Activated gamma-delta T cell treated with Interleukin-2 at 50 U/mL for 16 hours (primary cell): ENCODE measurements at regions not wholly inside any gene's neighbourhood (a gene's known extent, or its start where the extent isn't known, plus 50 kb on each side); places are given as distances from the start of the nearest gene placed in this dataset.
A peak's percentile ranks its signal among the peaks of the same experiment; 100 is the strongest.
"Not testable (repeated sequence)": the region's sequence is repeated elsewhere in the genome, so short reads cannot be mapped to it uniquely, and the experiment has no call there.

Source experiments
- DNase-seq: peaks from one replicate; pipeline ENCODE4 v3.0.0-alpha.2; 2020

DNA sequence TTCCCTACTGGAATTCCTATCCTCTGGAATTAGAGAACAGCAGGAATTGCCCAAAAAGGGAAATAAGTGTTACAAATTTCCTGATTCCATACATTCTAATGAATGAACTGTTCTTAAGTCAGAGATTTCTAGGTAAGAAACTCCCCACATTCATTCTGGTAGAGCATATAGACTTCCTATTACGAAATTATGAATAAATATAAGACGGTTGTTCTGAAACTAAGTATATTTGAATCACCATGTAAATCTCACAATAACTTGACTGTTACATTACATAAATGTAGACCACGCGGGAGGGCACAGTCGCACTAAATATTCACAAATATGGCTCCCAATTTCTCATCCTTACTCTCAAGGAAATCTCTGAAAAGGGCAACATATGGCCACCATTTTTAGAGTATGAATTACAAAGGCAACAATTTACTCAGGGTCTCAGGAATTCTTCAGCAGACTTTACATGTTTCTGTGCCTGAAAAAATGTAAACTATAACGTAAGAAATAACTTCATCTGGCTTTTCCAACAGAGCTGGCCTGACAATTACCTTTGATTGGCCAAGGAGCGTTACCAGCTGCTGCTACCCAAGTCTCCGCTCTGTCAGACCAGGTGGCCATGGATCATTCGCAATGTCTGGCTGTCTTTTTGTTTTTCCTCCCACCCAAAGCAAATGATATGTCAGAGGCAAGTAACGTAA is 115.8 kb downstream of the MPP7 start:
- DNase-seq = no peak

DNA sequence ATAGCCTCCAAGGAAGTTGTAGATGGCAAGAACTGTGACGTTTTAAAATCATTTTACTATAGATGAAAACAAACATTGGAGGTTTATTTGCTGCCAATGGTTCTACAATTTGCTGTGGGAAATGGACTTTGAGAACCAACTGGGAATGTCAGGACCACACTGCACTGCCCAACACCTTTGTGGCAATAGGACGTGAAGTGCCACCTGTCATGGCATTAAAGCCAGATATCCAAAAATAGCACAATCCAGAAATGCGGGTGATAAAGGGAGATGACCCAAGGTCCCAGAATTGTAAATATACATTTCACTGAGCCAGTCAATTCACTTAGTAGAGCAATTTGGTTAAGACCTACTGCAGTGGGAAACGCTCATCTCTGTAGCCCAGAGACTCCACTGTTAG is 116.4 kb downstream of the MPP7 start:
- DNase-seq = no peak

DNA sequence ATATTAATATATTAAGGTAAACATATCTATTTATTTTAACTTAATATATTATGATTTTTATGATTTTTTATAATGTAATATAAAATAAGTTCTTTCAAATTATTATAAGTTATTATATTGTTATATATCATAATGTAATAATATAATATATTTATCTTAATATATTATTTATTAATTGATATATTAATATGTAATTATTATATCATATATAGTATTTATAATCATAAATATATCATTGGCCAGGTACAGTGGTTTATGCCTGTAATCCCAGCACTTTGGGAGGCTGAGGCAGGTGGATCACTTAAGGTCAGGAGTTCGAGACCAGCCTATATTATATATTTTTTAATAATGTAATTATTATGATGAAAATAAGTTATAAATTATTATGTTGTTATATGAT is 118.1 kb downstream of the MPP7 start:
- DNase-seq = no peak

DNA sequence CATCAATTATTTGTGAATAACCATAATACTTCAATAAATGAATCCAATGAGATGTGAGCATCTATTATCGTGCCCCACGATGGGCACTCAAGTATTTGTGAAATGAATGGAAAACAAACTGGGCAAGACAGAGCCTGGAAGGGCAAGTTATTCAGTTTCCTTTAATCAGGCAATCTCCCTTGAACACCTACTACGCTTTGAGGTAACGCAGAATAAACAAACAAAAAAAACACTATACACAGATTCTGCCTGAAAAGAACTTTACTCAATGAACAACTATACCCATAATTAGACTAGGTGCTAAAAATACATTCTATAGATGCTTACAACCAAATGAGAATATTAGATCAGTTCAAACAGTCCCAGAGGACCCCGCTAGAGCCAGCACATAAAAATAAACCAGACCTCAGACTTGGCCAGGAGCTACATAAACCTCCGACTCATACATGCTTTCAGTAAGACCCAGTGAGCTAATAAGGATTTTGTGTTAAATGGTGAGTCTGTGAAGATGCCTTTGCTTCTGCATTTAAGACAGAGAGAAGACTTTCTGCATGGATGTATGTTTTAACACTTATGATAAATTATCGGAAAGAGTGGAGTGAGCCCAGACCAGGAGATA is 121.3 kb downstream of the MPP7 start:
- no peak for DNase-seq

DNA sequence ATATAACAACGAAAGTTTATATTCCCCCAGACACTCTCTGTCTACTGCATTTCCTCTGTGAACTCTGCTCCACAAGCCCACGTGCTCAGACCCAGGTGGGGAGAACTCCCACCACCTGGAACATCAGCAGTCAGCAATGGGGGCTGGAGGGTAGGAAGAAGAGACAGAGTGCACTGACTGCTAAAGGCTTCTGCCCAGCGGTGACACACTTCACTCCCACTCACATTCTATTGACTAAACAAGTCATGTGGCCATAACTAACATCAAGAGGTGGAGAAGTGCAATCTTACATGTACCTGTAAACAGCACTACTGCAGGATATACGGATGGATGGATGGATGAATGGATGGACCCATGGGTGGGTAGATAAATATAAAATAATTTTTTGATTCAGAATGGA is 122.2 kb downstream of the MPP7 start:
- no peak for DNase-seq

DNA sequence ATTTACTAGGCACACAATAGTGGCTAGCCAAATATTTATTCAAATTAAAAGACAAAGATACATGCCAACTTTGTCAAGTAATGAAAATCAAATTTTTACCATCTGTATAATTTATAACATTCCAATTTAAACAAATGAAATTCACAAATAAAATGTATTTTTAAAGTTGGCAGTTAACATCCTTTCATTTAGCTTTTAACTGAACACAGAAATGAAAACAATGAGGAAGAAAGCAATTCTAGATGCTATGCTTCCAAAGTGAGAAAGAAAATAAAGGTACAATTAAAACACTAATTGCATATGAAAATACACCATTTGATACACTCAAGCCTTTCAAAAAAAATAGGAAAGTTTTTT is 123.1 kb downstream of the MPP7 start:
- DNase-seq = no peak

DNA sequence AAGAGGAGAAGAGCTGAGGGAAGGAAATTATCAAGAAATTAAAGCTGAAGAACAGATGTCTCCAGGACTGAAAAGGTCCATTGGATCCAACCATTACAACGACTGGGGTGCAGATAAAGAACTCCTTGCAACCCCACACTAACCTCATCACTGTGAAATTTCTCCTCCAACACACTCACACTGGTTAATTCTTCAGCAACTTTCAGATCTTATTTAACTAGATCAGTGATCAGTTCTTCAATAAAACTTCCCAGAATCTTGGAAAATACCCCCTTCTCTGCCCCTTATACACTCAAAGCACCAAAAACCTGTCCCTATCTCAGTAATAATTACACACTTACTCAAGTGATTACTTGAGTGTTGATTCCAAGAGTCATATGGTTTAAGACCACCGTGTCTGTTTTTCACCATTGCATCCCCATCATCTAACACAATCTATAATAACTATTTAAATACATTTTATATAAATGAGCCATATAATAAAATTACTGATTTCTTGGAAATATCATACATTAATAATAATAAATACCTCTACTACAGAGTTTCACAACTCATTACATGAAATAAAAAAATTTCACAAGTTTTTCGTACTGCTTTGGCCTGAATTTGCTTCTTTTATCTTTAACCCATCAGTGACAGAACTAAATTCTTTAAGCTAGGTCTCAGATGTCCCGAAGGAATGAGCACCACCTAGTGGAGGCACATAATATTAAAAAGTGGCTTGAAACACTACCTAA is 123.7 kb downstream of the MPP7 start:
- DNase-seq = peak; percentile 17

DNA sequence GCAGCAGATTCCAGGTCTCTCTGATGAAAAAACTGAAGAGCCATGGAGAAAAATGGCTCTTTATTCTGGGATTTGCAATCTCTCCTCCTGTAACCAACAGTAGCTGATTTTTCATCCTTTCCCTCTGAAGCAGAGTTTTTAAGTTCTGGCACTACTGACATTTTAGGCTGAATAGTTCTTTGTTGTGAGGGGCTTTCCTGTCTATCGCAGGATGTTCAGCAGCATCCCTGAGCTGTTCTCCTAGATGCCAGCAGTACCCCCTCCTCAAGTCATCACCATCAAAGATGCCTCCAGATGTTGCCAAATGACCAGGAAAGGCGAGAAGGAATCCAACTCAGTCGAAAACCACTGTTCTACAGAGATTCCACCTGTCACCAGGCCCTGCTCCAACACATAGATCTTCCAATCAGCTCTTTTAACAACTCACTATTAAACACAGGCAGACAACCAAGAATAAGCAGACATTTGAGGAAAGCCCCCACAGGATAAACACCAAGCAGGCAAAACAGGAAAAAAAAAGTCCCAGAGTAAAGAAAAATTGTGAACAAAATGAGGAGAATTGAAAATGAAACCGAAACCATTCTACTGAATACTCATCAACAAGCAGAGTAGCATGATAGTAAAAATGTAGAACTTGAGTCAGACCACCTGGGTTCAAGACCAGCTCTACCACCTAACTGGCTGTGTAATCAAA is 124.8 kb downstream of the MPP7 start:
- DNase-seq = no peak

DNA sequence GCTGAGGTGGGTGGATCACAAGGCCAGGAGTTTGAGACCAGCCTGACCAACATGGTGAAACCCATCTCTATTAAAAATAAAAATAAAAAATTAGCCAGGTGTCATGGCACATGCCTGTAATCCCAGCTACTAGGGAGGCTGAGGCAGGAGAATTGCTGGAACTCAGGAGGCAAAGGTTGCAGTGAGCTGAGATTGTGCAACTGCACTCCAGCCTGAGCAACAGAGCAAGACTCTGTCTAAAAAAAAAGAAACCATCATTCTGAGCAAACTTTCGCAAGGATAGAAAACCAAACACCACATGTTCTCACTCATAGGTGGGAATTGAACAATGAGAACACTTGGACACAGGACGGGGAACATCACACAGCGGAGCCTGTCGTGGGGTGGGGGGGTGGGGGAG is 126.4 kb downstream of the MPP7 start:
- DNase-seq = not testable (repeated sequence)

DNA sequence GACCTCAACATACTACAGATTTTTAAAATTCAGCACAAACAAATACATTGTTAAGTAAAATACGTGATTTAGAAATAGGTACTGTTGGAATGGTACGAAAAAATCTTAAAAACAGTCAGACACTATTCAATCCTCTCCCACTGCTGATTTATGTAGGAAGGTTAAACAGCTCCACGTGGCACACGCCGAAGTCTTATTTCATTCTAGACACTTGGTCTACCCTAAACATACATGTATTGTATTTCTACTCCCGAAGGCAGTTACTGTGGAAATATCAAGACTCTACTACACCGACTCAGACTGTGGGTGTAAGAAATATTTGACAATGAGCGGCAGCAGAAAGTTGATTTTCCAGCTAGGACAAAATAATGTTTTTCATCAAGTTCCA is 130.6 kb downstream of the MPP7 start:
- no peak for DNase-seq

DNA sequence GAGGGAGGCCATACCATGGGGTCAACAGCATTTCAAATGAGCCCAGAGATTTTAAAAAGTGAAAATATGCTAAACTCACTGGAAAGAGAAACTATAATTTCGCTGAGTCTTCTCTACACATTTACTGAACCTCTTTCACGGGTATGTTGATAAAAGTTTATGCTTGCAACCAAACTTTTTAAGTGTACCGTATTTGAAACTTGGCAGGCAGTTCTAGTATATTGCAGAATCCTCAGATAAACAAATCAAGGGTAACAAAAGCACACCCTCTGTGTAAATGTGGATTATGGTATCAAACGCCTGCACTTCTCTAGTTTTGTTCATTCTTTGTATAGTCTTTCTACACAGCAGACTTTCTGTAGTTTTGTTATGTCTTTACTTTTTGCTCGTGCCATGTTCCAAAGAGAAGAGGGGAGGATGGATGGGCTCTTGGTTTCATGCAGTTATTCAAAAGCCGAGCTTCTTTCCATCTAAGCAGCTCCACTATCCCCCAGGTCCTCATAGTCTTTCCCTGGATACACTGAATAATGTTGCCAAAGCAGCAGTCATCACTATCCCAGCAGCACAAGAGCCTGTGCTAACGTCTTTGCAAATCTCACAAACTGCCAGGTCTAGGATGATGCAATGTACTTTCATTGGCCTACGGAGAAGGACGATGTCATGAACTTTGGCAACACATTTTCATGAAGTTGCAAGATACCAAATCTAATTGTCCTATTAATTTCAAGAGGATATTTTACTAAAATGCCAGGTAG is 131.2 kb downstream of the MPP7 start:
- DNase-seq = no peak

DNA sequence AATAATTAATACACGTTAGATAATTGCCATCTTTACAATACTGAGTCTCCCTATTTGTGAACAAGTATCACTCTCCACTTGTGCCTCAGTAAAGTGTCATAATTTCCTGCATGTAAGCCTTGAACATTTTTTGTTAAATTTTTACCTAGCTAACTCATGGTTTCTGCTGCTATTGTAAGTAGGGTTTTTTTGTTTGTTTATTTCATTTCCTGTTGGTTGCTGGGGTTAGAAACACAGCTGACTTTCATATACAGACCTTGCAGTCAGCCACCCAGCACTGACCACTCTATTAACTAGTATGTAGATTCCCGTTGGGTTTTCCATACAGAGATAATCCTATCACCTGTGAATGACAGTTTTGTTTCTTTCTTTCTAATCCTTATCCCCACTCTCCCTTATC is 133.3 kb downstream of the MPP7 start:
- no peak for DNase-seq

DNA sequence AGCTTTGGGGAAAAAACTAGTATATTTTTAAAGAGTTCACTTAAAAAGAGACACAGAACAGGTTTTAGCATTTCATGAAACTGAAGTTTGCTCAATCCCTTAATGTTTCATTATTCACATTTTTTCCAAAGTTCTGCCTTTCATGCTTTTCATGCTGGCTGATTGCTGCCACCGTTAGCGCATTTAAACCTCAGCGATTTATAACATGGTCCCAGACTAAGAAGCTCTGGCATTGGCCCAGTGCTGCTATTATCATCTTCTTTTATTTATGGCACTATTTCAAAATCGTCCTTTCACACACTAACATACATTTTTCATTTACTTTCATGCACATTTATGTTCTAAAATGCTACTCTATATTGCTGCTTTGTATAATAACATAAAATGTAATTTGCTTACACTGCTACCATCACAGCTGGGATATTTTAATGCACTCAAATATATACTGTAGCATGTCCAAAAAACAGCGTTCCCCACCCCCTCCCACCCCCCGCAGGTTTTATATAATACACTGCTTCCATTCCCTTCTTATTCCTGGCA is 141.9 kb downstream of the MPP7 start:
- no peak for DNase-seq

DNA sequence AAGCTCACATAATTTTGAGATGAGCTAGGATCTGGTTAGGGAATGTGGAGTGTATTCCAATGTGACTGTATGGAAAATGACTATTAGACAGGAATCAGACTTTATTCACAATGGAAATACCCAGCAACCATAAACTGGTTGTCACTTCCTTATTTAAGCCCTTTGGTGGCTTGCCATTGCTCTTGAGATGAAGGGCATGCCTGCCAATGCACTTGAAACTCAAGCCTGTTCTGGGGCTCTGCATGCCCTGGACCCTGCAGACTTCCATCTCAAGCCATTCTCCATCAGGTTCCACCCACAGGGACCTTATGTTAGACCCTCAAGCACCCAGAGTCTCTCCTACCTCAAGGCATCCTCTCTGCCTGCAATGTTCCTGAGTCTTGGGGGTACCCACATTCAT is 145.5 kb downstream of the MPP7 start:
- DNase-seq = no peak

DNA sequence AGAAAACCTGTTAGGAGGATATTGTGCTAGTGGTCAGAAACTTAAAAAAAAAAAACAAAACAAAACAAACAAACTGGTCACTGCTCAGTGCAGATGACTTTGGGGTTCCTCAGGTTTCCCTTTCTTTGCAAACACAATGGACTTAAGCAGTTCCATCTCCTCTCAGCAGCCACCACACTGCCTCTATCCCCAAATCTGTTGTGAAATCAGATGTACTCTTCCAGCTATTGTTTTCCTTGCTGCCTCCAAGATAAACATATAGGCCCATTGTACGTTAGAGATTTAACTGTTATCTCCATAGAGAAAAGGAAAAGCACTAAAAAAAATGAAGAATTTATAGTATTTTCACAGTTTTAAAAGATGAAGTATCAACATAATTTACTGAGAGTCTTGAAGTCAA is 147.1 kb downstream of the MPP7 start:
- no peak for DNase-seq

DNA sequence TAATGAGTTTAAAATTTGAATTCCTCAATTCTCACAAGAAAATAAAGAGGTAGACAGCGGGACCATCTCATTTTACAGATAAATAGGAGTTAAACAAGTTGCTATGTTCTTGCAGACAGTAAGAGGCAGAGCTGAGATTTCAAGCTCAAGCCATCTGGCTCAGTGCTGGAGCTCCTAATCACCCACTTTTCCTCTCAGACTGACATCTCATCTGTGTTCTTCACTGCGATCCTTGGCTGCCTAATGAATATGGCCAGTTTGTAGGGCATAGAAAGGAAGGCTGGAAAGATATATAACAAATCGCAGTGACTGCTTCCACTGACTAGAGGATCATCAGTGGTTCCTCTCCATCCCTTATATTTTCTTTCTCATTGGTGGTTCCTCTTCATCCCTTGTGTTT is 151.2 kb downstream of the MPP7 start:
- DNase-seq = no peak

DNA sequence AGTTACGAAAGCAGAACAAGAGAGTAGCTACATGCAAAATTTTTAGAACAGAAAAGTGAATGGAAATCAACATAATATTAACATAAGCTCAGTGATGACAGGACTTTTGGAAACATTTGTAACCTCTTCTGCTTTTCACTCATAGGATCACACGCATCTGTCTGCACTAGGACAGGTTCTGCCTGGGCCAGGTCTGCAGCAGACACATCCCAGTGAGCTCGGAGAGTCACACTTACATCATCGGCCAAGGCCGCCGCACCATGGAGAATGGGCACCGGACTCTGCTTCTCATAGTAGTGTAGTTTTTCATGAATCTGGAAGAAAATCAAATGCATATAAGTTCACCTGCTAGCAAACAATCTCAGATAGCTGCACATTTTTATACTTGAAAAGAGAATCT is 150.9 kb upstream of the ODAD2 start:
- DNase-seq = no peak

DNA sequence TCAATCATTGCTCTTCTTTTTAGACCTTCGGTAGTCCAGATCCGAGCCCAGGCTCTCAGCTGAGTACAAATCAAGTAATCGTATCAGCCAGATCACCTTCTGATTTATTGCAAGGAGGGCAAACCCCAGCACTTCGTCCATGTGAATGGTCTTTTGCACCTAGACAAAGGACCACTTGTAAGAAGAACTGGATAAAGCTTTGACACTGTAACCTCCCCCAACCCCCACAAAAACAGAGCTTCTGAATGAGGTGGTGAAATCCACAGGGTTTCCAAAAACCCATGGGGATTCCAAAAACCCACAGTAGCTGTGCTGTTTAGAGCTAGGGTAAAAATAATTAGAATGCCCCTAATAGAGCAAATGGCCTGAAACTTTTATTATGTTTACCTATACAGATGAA is 148.8 kb upstream of the ODAD2 start:
- DNase-seq = no peak

DNA sequence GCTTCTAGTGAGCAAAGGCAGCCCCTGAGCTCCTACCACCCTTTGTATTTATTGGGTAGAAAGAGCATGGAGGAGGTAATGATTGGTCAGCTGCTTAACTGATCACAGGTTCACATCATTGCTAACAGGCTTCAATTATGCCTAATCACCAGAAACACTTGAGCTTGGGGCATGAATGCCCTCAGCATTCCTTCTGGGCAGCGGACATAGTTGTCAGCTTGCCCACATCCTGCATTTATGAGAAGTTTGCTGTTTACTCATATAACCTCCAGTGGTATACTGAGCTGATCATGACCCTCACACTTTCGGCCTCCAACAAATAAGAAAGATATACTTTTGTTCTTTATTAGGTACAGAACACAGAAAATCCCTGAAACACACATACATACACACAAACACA is 140.3 kb upstream of the ODAD2 start:
- DNase-seq = no peak

DNA sequence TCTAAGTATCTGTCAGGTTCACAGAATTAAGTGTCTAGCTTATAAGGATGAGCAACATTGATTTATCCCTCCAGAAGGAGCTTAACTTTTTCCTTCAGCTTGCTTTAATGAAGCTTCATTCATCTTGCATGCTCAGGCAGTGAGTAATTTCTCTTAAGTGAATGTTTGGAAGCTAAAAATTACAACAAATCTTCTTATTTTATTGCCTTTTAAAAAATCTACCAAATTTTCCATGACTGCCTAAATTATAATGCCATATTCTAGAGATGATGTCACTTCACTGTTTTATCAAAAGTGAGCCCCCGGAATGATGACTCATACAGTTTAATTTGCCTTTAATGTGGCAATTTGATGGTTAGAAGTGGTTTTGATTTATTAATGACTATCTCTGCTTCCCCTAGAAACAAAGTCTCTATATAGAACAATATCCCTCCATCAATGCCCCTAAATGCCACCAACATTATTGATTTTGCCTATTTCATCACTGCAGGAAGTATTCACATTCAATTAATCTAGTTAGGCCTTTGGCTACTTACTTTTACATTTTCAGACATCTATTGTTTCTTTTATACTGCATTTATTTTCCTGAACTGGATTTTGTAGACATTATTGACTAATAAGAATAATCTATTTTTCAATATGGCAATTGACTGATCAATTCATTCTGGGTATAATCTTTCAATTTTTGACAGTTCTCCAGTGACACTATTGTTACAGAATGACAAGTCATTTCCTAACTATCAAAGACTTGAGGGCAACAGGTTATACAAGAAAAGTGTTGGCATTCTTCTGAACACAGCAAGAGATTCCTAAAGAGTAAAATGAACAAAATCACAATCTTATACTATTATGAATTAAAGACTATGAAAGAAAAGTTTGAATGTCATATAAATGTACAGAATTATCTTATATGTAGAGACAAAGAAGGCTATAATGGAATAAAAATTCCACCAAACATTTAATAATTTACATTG is 139.3 kb upstream of the ODAD2 start:
- DNase-seq = no peak

DNA sequence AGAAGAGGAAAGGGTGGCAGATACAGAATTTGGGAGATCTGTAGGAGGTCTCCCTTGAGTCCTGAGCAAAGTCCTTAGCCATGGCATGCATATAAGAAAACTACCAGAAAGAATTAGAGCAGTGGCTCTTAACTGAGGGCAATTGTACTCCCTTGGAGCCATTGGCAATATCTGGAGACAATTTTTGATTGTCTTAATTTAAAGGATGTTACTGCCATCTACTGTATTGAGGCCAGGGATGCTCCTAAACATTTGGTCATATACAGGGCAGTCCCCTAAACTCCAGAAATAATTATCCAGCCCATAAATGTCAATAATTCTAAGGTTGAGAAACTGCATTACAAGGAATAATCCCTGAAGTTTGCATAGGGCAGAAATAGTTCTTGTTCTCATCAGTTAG is 136.4 kb upstream of the ODAD2 start:
- DNase-seq = no peak

DNA sequence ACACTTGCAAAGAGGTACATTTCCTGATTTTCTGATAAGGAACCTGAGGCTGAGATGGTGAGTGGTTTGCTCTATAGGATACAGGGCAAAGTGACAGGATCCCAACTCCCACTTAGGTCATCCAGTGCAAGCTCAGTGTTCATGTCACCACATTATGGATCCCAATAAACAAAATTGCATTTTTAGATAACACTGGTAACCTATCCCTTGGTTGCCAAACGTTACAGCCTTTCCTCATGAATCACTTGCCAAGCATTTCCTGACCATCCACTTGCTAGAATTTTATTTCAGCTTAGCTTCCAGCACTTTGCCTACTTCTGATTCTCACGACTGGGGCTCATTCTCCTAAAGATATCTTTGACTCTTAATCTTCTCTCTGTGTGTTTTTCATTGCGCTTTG is 131.4 kb upstream of the ODAD2 start:
- no peak for DNase-seq
